A549 (cell line): ENCODE measurements at regions not wholly inside any gene's neighbourhood (a gene's known extent, or its start where the extent isn't known, plus 50 kb on each side); places are given as distances from the start of the nearest gene placed in this dataset.

Experiments used
- CEBPB ChIP-seq, 2 experiments: fragments of >200 bp in 1 of 2; sonication (Bioruptor Twin) in 1 of 2; formaldehyde crosslinking in 1 of 2; IDR thresholded peaks; 2 replicates each; pipeline ENCODE4 v1.6.1; 2012 to 2016
- CHD4 ChIP-seq: fragments of 200-600 bp; sonication (generic); IDR thresholded peaks from 2 replicates; pipeline ENCODE4 v1.6.1; 2016; ENCODE audit warnings: antibody characterized with exemption, mild to moderate bottlenecking, borderline replicate concordance
- CTCF ChIP-seq: fragments of >200 bp; sonication (Bioruptor Twin); formaldehyde crosslinking; IDR thresholded peaks from 3 replicates; pipeline ENCODE4 v1.5.1; 2016
- EHMT2 ChIP-seq: fragments of 200-600 bp; sonication (generic); IDR thresholded peaks from 2 replicates; pipeline ENCODE4 v1.6.1; 2016; ENCODE audit warnings: antibody characterized with exemption, low read depth, mild to moderate bottlenecking, moderate library complexity
- JUN ChIP-seq, 2 experiments: fragments of >200 bp; sonication (Bioruptor Twin); formaldehyde crosslinking; IDR thresholded peaks; 2 replicates in 1 of 2; 3 replicates in 1 of 2; pipeline ENCODE4 v1.6.1; 2016 to 2017
- NFE2L2 ChIP-seq: fragments of 150-350 bp; conservative IDR thresholded peaks from 2 replicates; pipeline ENCODE4 v1.6.1; 2014; ENCODE audit warnings: low read length
- POLR2A ChIP-seq: IDR thresholded peaks from 2 replicates; pipeline ENCODE4 v1.6.1; 2012; ENCODE audit warnings: mild to moderate bottlenecking, low read length
- POLR2AphosphoS2 ChIP-seq: conservative IDR thresholded peaks from 2 replicates; pipeline ENCODE4 v1.6.1; 2012; ENCODE audit warnings: low read length, improper control_type of control experiment, inconsistent platforms
- RARB ChIP-seq: fragments of 250-450 bp; sonication (Bioruptor Pico); IDR thresholded peaks from 2 replicates; pipeline ENCODE4 v1.8.0; 2021; ENCODE audit warnings: mild to moderate bottlenecking, moderate library complexity
- RNF2 ChIP-seq: fragments of 200-600 bp; sonication (generic); IDR thresholded peaks from 2 replicates; pipeline ENCODE4 v1.6.1; 2016; ENCODE audit warnings: low read depth, mild to moderate bottlenecking, antibody characterized with exemption, moderate library complexity, borderline replicate concordance
- TF ChIP-seq, protein P1 (sequence below): IDR thresholded peaks from 2 replicates; pipeline ENCODE4 v1.6.1; 2012; ENCODE audit warnings: low read depth, borderline replicate concordance
- TF ChIP-seq, protein P2 (sequence below): fragments of 200-600 bp; sonication (generic); IDR thresholded peaks from 2 replicates; pipeline ENCODE4 v1.6.1; 2016; ENCODE audit warnings: antibody characterized with exemption, mild to moderate bottlenecking, moderate library complexity

DNA sequence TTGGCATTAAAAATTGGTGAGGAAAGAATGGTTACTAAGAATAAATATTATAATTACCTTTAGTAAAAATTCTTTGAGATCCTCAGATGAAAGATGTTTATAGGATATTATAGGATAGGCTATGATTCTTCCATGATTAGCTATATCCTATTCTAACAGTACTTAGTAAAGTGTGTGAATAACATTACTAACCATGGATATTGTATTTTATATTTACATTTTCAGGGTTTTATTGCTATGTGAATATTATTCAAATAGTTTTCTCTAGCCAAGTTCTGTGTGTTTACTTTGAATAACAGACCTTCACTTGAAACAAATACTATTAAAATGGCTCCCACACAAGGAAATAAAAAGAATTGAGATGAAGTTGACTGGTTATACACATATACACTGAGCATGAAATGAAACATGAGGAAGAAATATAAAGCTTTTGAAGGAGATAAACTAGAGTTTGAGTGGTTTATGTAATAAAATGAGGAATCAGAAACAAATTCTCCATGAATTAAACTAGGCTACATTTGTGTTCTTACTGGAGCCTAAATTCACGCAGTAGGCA, 479.4 kb upstream of the PKN2 start:
- TF ChIP-seq CTCF (no peak), NFE2L2 (no peak), JUN (IDR thresholded peaks at IDR 0.05) (no peak), EHMT2 (no peak), POLR2A (no peak), RARB (CRISPR knock-in tag) (no peak), POLR2AphosphoS2 (no peak), RNF2 (no peak), CHD4 (no peak), CEBPB (IDR thresholded peaks at IDR 0.05) (no peak)
- TF ChIP-seq, protein P1, sequence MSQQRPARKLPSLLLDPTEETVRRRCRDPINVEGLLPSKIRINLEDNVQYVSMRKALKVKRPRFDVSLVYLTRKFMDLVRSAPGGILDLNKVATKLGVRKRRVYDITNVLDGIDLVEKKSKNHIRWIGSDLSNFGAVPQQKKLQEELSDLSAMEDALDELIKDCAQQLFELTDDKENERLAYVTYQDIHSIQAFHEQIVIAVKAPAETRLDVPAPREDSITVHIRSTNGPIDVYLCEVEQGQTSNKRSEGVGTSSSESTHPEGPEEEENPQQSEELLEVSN, result no peak
- TF ChIP-seq, protein P2, sequence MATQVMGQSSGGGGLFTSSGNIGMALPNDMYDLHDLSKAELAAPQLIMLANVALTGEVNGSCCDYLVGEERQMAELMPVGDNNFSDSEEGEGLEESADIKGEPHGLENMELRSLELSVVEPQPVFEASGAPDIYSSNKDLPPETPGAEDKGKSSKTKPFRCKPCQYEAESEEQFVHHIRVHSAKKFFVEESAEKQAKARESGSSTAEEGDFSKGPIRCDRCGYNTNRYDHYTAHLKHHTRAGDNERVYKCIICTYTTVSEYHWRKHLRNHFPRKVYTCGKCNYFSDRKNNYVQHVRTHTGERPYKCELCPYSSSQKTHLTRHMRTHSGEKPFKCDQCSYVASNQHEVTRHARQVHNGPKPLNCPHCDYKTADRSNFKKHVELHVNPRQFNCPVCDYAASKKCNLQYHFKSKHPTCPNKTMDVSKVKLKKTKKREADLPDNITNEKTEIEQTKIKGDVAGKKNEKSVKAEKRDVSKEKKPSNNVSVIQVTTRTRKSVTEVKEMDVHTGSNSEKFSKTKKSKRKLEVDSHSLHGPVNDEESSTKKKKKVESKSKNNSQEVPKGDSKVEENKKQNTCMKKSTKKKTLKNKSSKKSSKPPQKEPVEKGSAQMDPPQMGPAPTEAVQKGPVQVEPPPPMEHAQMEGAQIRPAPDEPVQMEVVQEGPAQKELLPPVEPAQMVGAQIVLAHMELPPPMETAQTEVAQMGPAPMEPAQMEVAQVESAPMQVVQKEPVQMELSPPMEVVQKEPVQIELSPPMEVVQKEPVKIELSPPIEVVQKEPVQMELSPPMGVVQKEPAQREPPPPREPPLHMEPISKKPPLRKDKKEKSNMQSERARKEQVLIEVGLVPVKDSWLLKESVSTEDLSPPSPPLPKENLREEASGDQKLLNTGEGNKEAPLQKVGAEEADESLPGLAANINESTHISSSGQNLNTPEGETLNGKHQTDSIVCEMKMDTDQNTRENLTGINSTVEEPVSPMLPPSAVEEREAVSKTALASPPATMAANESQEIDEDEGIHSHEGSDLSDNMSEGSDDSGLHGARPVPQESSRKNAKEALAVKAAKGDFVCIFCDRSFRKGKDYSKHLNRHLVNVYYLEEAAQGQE, result no peak
